HEK293T (cell line): ENCODE measurements at regions not wholly inside any gene's neighbourhood (a gene's known extent, or its start where the extent isn't known, plus 50 kb on each side); places are given as distances from the start of the nearest gene placed in this dataset.

Experiments used
- CTCF ChIA-PET: fragments of 350-600 bp; formaldehyde crosslinking; extraction: SDS; loops from one replicate; lab custom pipeline; 2021; ENCODE audit warnings: antibody characterized with exemption, inconsistent platforms; lab: Yijun Ruan, JAX
- POLR2A ChIA-PET: fragments of 350-600 bp; formaldehyde crosslinking; extraction: SDS; loops from one replicate; lab custom pipeline; 2020; ENCODE audit warnings: antibody characterized with exemption, inconsistent platforms; lab: Yijun Ruan, JAX
- DNase-seq: peaks from one replicate; pipeline ENCODE4 v3.0.0; 2012; ENCODE audit warnings: mixed read lengths; ENCODE audit errors: extremely low spot score
- ARNT ChIP-seq: fragments of 450-650 bp; IDR thresholded peaks from 2 replicates; pipeline ENCODE4 v1.6.1; 2017; ENCODE audit warnings: mild to moderate bottlenecking
- BHLHE40 ChIP-seq: fragments of 450-650 bp; IDR thresholded peaks from 2 replicates; pipeline ENCODE4 v1.6.1; 2016; ENCODE audit warnings: mild to moderate bottlenecking, moderate library complexity, borderline replicate concordance
- CTBP1 ChIP-seq: fragments of 450-650 bp; IDR thresholded peaks from 2 replicates; pipeline ENCODE4 v1.6.1; 2016; ENCODE audit warnings: borderline replicate concordance
- ELF4 ChIP-seq: fragments of 450-650 bp; IDR thresholded peaks from 2 replicates; pipeline ENCODE4 v1.6.1; 2017; ENCODE audit warnings: antibody characterized with exemption
- FOXA1 ChIP-seq: fragments of 450-650 bp; IDR thresholded peaks from 2 replicates; pipeline ENCODE4 v1.6.1; 2016; ENCODE audit warnings: mild to moderate bottlenecking
- FOXK2 ChIP-seq: fragments of 450-650 bp; IDR thresholded peaks from 2 replicates; pipeline ENCODE4 v1.6.1; 2016; ENCODE audit warnings: mild to moderate bottlenecking
- FOXM1 ChIP-seq: fragments of 450-650 bp; IDR thresholded peaks from 2 replicates; pipeline ENCODE4 v1.6.1; 2017; ENCODE audit warnings: mild to moderate bottlenecking, borderline replicate concordance
- HDGF ChIP-seq: fragments of 450-650 bp; IDR thresholded peaks from 2 replicates; pipeline ENCODE4 v1.6.1; 2017; ENCODE audit warnings: antibody characterized with exemption, borderline replicate concordance
- L3MBTL2 ChIP-seq: fragments of 450-650 bp; conservative IDR thresholded peaks from 2 replicates; pipeline ENCODE4 v1.6.1; 2016; ENCODE audit warnings: mild to moderate bottlenecking
- LEF1 ChIP-seq: fragments of 450-650 bp; IDR thresholded peaks from 2 replicates; pipeline ENCODE4 v1.6.1; 2017; ENCODE audit warnings: mild to moderate bottlenecking, borderline replicate concordance
- NFRKB ChIP-seq: fragments of 450-650 bp; IDR thresholded peaks from 2 replicates; pipeline ENCODE4 v1.6.1; 2016; ENCODE audit warnings: mild to moderate bottlenecking, moderate library complexity
- SP1 ChIP-seq: fragments of 450-650 bp; IDR thresholded peaks from 2 replicates; pipeline ENCODE4 v1.6.1; 2017
- SUZ12 ChIP-seq: fragments of 450-650 bp; IDR thresholded peaks from 2 replicates; pipeline ENCODE4 v1.6.1; 2016; ENCODE audit warnings: mild to moderate bottlenecking
- TARDBP ChIP-seq: fragments of 450-650 bp; IDR thresholded peaks from 2 replicates; pipeline ENCODE4 v1.6.1; 2016
- ZNF384 ChIP-seq: fragments of 450-650 bp; IDR thresholded peaks from 2 replicates; pipeline ENCODE4 v1.6.1; 2016
- TF ChIP-seq, protein P1 (sequence below): fragments of 450-650 bp; IDR thresholded peaks from 2 replicates; pipeline ENCODE4 v1.6.1; 2016

DNA sequence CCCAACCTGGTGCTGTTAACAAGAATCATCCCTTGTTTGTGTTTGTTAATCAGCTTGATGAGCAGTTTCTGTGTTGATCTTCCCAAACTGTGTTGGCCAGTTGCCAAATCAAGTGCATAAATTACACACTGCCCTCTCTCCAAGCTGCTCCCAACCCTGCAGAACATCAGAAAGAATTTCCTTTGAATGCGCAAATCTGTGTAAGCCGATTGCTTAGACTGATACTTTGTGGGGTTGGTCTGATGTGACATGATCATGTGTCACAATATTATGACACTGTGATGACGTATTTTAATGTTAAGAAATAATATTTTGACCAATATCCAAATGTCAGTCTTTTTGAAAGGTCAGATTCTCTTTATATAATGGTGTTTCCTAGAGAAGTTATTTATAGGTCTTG lies 766.4 kb upstream of the WWC1 start:
- no peak for DNase-seq
- ChIA-PET CTCF (interaction anchor here (0.7 kb wide), 1 partner anchor 1031 kb away, joined by 3 read pairs; no protein-coding TSS in a partner anchor), POLR2A (no interaction called here)
- TF ChIP-seq ARNT (no peak), NFRKB (no peak), SUZ12 (no peak), TARDBP (no peak)

DNA sequence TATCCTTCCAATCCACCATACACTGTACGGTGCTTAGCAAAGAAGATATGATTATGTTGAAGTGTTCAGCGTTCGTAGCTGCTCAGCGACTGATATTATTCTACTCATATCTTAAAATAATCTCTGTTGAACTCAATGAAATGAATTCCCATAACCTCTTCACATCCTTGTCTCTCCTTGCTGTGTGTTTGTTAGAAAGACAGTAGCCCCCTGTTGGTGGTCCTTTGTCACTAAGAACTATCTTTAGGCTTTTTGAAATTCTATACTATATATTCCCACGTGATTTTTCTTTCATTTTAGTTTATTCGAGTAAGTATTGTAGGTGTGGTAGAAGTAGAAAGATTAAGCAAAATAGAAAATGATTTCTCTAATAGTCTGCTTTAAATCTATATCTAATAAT lies 762.8 kb upstream of the WWC1 start:
- ChIA-PET CTCF (no interaction called here), POLR2A (no interaction called here)
- TF ChIP-seq L3MBTL2 (no peak), BHLHE40 (no peak)
- no peak for DNase-seq

DNA sequence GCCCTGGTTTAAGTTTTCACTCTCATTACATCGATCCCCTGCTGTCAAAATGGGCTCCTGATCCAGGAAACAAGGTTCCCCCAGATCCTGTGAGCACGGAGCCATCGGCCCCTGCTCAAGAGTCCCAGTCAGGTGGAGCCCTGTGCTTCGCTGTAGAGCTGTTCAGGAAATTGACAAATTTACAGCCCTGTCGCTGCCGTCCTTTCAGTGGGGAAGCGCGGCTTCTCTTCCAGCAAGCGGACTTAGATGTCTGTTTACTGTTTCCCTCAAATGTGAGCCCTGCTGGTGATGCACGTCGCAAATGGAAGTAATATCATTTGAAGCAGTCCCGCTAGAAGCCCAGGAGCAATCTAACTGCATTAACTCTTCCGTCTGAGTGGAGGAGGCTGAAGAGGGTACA lies 760.9 kb upstream of the WWC1 start:
- TF ChIP-seq FOXK2 (no peak), L3MBTL2 (no peak), FOXA1 (no peak), FOXM1 (no peak), TARDBP (no peak), HDGF (no peak), ELF4 (no peak), ZNF384 (no peak), SP1 (no peak), ARNT (no peak), NFRKB (no peak), LEF1 (no peak), CTBP1 (no peak), BHLHE40 (no peak), SUZ12 (no peak)
- TF ChIP-seq, protein P1, sequence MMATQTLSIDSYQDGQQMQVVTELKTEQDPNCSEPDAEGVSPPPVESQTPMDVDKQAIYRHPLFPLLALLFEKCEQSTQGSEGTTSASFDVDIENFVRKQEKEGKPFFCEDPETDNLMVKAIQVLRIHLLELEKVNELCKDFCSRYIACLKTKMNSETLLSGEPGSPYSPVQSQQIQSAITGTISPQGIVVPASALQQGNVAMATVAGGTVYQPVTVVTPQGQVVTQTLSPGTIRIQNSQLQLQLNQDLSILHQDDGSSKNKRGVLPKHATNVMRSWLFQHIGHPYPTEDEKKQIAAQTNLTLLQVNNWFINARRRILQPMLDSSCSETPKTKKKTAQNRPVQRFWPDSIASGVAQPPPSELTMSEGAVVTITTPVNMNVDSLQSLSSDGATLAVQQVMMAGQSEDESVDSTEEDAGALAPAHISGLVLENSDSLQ: no peak
- DNase-seq: no peak
- CTCF ChIA-PET: no interaction called here
- POLR2A ChIA-PET: no interaction called here

DNA sequence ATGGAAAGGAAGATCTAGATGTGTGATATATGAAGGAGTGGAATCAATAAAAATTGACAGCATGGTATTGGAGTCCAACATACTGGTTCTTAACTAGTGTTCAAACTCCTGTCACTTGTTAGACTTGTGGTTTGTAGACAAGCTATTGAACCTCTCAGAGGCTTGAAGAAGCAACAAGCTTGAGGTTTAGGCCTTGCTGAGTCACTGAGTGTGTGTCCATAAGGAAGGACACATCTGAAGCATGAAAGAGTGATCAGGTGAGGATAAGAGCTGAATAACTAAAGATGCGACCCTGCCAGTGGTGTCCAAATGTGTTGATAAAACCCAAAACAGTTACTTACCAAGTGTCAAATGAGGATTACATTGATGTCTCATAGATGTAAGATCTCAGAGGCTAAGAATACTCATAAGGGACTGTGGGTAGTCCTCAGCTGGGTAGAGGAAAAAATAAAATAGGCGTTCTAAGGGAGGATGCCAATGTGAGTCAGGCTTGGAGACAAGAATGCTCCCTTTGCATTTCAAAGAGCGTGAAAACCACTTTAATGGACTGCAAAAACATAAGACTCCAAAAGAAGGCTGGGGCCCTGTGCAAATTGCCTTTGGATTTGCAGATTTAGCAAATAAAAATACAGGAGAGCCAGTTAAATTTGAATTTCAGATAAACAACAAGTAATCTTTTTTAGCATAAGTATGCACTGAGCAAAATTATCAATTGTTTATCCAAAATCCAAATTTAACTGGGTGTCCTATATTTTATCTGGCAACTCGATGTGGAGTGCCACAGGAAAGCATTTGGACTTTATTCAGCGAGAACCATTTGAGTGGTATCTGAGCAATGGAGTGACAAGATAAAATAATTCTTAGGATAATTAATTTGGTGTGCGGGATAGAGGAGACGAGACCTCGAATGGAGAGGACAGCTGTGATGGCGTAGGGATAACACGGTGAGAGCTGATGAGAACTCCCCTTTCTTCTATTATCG lies 757.3 kb upstream of the WWC1 start:
- POLR2A ChIA-PET: no interaction called here
- CTCF ChIA-PET: no interaction called here
- DNase-seq: no peak
- no peak for TF ChIP-seq SUZ12
- no peak for TF ChIP-seq TARDBP
- no peak for TF ChIP-seq L3MBTL2
- TF ChIP-seq ZNF384: no peak
- no peak for TF ChIP-seq NFRKB
- no peak for TF ChIP-seq FOXM1
- no peak for TF ChIP-seq SP1
- TF ChIP-seq HDGF: no peak
- TF ChIP-seq LEF1: no peak

DNA sequence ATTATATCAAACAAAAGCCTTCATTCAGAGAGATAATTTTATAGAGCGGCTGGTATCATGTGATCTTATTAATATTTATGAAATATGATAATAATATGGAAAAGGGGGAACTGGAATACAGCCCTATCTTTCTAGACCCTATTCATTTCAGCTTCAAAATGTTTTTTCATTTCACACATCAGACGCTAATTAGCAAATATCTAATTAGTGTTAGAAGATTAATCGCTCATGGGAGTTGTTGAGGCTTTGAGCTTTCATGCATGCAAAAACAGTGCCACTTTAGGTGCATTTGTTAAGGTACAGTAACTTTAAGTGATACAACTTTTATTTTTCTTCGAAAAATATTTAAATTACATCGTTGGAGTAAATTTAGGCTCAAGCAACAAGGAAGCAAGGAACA lies 751.7 kb upstream of the WWC1 start:
- no peak for DNase-seq
- CTCF ChIA-PET: no interaction called here
- POLR2A ChIA-PET: no interaction called here
- no peak for TF ChIP-seq NFRKB
- TF ChIP-seq ARNT: no peak
- no peak for TF ChIP-seq TARDBP
- no peak for TF ChIP-seq ELF4

DNA sequence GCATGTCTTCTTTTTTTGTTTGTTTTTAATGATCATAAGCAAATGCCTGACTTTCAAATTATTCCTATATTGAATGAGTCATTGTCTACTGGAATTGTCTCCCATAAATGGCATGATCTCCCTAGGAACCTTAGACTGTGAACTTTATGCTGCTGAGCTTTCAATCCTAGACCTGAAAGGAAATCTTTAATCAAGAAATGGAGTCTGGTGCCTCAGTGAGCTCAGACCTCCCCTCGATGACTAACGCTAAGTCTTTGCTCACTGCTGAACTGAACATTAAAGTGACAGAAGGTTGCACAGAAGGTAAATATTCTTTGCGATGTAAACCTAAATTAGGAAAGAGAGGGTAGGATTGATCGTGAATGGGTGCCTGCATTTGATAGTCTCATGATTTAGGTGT lies 745.2 kb upstream of the WWC1 start:
- TF ChIP-seq L3MBTL2 (no peak), BHLHE40 (no peak), ELF4 (no peak), FOXM1 (no peak), HDGF (no peak), ARNT (no peak), FOXK2 (no peak), ZNF384 (no peak), CTBP1 (no peak), NFRKB (no peak), LEF1 (no peak), TARDBP (no peak), SUZ12 (no peak), SP1 (no peak), FOXA1 (no peak)
- TF ChIP-seq, protein P1: no peak
- no peak for DNase-seq
- ChIA-PET CTCF (no interaction called here), POLR2A (no interaction called here)

DNA sequence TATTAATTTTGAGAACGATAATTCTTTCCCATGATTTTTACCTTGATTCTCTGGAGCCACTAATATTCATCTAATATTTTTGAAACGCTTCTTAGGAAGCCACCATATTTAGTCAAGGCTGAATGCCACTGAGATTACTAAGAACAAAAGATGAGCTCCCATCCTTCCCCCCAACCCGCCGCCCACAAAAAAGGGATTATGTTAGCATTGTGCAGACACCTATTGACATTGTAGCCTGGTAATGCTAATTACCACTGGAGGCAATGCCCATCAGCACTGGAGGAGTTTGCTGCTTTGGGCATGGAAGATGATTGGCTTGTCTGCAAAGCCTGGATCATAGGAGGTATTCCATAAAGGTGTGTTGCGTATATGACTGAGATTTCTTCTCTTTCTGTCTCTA lies 739.1 kb upstream of the WWC1 start:
- POLR2A ChIA-PET: no interaction called here
- CTCF ChIA-PET: no interaction called here
- no peak for DNase-seq
- no peak for TF ChIP-seq SP1
- TF ChIP-seq TARDBP: no peak
- no peak for TF ChIP-seq ARNT
- no peak for TF ChIP-seq BHLHE40
- TF ChIP-seq ELF4: no peak
- no peak for TF ChIP-seq FOXA1
- TF ChIP-seq, protein P1: no peak
- no peak for TF ChIP-seq L3MBTL2
- no peak for TF ChIP-seq HDGF
- no peak for TF ChIP-seq CTBP1
- no peak for TF ChIP-seq SUZ12
- no peak for TF ChIP-seq FOXM1
- TF ChIP-seq FOXK2: no peak
